GM12878 (cell line): ENCODE measurements at regions not wholly inside any gene's neighbourhood (a gene's known extent, or its start where the extent isn't known, plus 50 kb on each side); places are given as distances from the start of the nearest gene placed in this dataset.

Experiments used
- ATAC-seq: fragments of 200-7000 bp; cut with Tn5 transposase; 3 replicates; pipeline ENCODE4 v1.9.1; 2020; ENCODE audit warnings: mild to moderate bottlenecking, moderate library complexity
- BruUV-seq: library from RNA; stranded (reverse); fragments of 400-500 nt; replicated peaks from 2 replicates; lab custom pipeline; 2021; lab: Mats Ljungman, UMichigan
- CTCF ChIA-PET: fragments of 300-600 bp; sonication (Branson Sonifier 250); formaldehyde crosslinking; extraction: SDS; loops from one replicate; lab custom pipeline; 2021; ENCODE audit warnings: inconsistent platforms; lab: Yijun Ruan, JAX
- POLR2A ChIA-PET: fragments of 350-600 bp; formaldehyde crosslinking; extraction: SDS; loops from one replicate; lab custom pipeline; 2021; ENCODE audit warnings: inconsistent platforms; lab: Charles Lee
- RAD21 ChIA-PET: fragments of 300-600 bp; sonication (Branson Sonifier 250); formaldehyde crosslinking; loops from one replicate; lab custom pipeline; 2023; ENCODE audit warnings: antibody characterized with exemption; ENCODE audit not compliant: unreplicated experiment; lab: Charles Lee
- SMC1A ChIA-PET: fragments of 300-600 bp; sonication (Branson Sonifier 250); formaldehyde crosslinking; loops from one replicate; lab custom pipeline; 2023; ENCODE audit not compliant: unreplicated experiment, uncharacterized antibody; lab: Charles Lee
- DNase-seq: peaks from one replicate; pipeline ENCODE4 v3.0.0-alpha.2; 2011; ENCODE audit warnings: low read depth, low spot score
- FAIRE-seq: peaks from 3 replicates; lab custom pipeline; 2011; peaks lifted over from hg19 to GRCh38; lab: Jason Lieb, UNC
- H2AFZ ChIP-seq: 2 replicates; pipeline ENCODE4 v1.6.0; 2011; ENCODE audit warnings: low read depth, low read length, control low read depth; ENCODE audit not compliant: control insufficient read depth
- H3K27ac ChIP-seq: 2 replicates; pipeline ENCODE4 v1.5.1; 2011; ENCODE audit warnings: control low read depth; ENCODE audit not compliant: control insufficient read depth, insufficient read depth
- H3K27me3 ChIP-seq, 2 experiments: replicated peaks in 1 of 2; 2 replicates each; pipeline versions ENCODE4 v1.6.0 to v1.6.1; 2011; ENCODE audit warnings: low read length in 1 of 2; ENCODE audit not compliant: control insufficient read depth in 2 of 2, insufficient read depth in 2 of 2
- H3K36me3 ChIP-seq, 2 experiments: 2 replicates each; pipeline ENCODE4 v1.5.1; 2011; ENCODE audit warnings: low read length in 1 of 2; ENCODE audit not compliant: control insufficient read depth in 2 of 2, insufficient read depth in 2 of 2
- H3K4me1 ChIP-seq: 2 replicates; pipeline ENCODE4 v1.6.1; 2011; ENCODE audit warnings: mild to moderate bottlenecking, low read length, moderate library complexity, mixed read lengths; ENCODE audit not compliant: control insufficient read depth, insufficient read depth
- H3K4me2 ChIP-seq: 2 replicates; pipeline ENCODE4 v1.6.0; 2011; ENCODE audit warnings: control low read depth; ENCODE audit not compliant: control insufficient read depth, insufficient read depth
- H3K4me3 ChIP-seq: fragments of 200-600 bp; sonication (generic); 2 replicates; pipeline ENCODE4 v1.5.1; 2016
- H3K79me2 ChIP-seq: 2 replicates; pipeline ENCODE4 v1.6.0; 2011; ENCODE audit warnings: low read length; ENCODE audit not compliant: control insufficient read depth, insufficient read depth
- H3K9ac ChIP-seq: 2 replicates; pipeline ENCODE4 v1.8.0; 2011; ENCODE audit warnings: low read length, control low read depth, mixed read lengths; ENCODE audit not compliant: control insufficient read depth, insufficient read depth
- H3K9me3 ChIP-seq: replicated peaks from 3 replicates; pipeline ENCODE4 v1.5.1; 2011; ENCODE audit warnings: mild to moderate bottlenecking, low read length; ENCODE audit not compliant: control insufficient read depth, insufficient read depth
- H4K20me1 ChIP-seq: 2 replicates; pipeline ENCODE4 v1.6.0; 2011; ENCODE audit not compliant: control insufficient read depth, insufficient read depth
- ATF7 ChIP-seq: fragments of 450-650 bp; IDR thresholded peaks from 2 replicates; pipeline ENCODE4 v1.6.1; 2016; ENCODE audit warnings: low read depth, mild to moderate bottlenecking
- EED ChIP-seq: sonication (generic); IDR thresholded peaks from 2 replicates; pipeline ENCODE4 v1.6.1; 2016; ENCODE audit warnings: antibody characterized with exemption, low read depth
- EGR1 ChIP-seq, 2 experiments: IDR thresholded peaks; 1 replicate in 1 of 2; 2 replicates in 1 of 2; pipeline ENCODE4 v1.6.1; 2011 to 2012; ENCODE audit warnings: low read depth in 2 of 2, low read length in 2 of 2, borderline replicate concordance in 1 of 2, mild to moderate bottlenecking in 1 of 2, moderate library complexity in 1 of 2
- ETV6 ChIP-seq, 2 experiments: fragments of 450-650 bp in 1 of 2; IDR thresholded peaks in 1 of 2; conservative IDR thresholded peaks in 1 of 2; 2 replicates each; pipeline ENCODE4 v1.6.1; 2014; ENCODE audit warnings: antibody characterized with exemption in 1 of 2, borderline replicate concordance in 1 of 2, low read depth in 1 of 2, mild to moderate bottlenecking in 1 of 2, moderate library complexity in 1 of 2
- TAF1 ChIP-seq: IDR thresholded peaks from 2 replicates; pipeline ENCODE4 v1.6.1; 2011; ENCODE audit warnings: mild to moderate bottlenecking, low read depth, low read length, borderline replicate concordance
- WGBS: methylation state at CpG from one replicate; pipeline ENCODE4 v1.1.6; 2016; ENCODE audit warnings: low lambda C conversion rate; ENCODE audit not compliant: insufficient replicate concordance, insufficient coverage; ENCODE audit errors: missing lambda C conversion rate; 5-methylcytosine and 5-hydroxymethylcytosine counted together
- in situ Hi-C: fragments of 300-500 bp; cut with MboI; formaldehyde crosslinking; loops from 9 replicates; pipeline ENCODE4 v1.14.3; 2018; ENCODE audit warnings: mixed read lengths
- intact Hi-C: fragments of 100-400 bp; cut with micrococcal nuclease; formaldehyde crosslinking; loops from one replicate; pipeline ENCODE4 v1.14.2; 2022; ENCODE audit not compliant: unreplicated experiment
- TF ChIP-seq, protein P1 (sequence below): fragments of 150-350 bp; IDR thresholded peaks from 2 replicates; pipeline ENCODE4 v1.6.1; 2014; ENCODE audit warnings: mild to moderate bottlenecking, low read depth, low read length

DNA sequence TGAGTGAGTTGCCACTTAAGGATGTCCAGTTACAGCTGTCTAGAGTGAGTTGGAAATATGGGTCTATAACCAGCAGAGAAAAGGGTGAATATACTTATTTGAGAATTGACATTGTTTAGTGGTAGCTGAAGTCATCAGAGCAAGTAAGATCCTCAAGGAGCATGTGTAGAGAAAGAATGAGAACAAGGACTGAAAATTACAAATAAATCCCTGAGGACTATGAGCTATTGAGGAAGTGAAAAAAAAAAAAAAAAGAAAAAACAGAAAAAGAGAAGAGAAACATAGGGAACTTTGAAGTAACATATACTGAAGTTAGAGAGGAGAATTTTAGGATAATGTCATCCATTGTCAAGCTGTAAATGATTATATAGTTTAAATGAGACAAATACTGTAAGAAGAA lies 134.0 kb upstream of the CCDC68 start (continued):
- no peak; the same call in 1 of the 2 replicates for TF ChIP-seq ATF7
- TF ChIP-seq, protein P1, sequence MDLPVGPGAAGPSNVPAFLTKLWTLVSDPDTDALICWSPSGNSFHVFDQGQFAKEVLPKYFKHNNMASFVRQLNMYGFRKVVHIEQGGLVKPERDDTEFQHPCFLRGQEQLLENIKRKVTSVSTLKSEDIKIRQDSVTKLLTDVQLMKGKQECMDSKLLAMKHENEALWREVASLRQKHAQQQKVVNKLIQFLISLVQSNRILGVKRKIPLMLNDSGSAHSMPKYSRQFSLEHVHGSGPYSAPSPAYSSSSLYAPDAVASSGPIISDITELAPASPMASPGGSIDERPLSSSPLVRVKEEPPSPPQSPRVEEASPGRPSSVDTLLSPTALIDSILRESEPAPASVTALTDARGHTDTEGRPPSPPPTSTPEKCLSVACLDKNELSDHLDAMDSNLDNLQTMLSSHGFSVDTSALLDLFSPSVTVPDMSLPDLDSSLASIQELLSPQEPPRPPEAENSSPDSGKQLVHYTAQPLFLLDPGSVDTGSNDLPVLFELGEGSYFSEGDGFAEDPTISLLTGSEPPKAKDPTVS: no peak

DNA sequence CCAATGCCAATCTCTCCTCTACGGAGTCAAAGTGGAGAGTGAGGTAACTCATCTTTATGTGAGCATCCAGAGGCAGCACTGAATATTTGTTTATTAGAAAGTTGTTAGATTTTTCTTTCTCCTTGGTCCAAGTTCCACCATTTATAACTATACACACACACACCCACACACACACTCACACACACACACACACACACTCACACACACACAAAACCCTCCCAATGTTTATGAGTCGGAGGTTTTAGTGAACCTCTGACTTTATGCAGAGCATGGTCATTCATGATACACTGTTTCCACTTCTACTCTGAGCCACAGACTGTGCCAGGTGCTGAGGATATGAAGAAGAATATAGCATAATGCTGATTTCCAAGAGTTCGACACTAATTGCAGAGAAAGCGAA lies 132.9 kb upstream of the CCDC68 start:
- Histone ChIP-seq H4K20me1 (no peaks in the 10 kb centered on the region), H3K27ac (no peak overlapping the region), H3K4me1 (no peaks in the 10 kb centered on the region; the same call in 1 of the 2 replicates), H3K79me2 (no peaks in the 10 kb centered on the region), H3K4me2 (no peak overlapping the region), H2AFZ (no peak overlapping the region), H3K27me3 (no peaks in the 10 kb centered on the region), H3K9me3 (no peaks in the 10 kb centered on the region), H3K36me3 (no peaks in the 10 kb centered on the region), H3K4me3 (no peak overlapping the region), H3K9ac (no peak overlapping the region)
- FAIRE-seq (no peak), DNase-seq (no peak), ATAC-seq (no peak)
- in situ Hi-C loops: no loop called here
- ChIA-PET CTCF (no interaction called here), RAD21 (no interaction called here), SMC1A (interaction anchor here (4.6 kb wide), 1 partner anchor 22 kb away, joined by 24 read pairs; no protein-coding TSS in a partner anchor), POLR2A (interaction anchor here (1.1 kb wide), 1 partner anchor 12 kb away, joined by 9 read pairs; no protein-coding TSS in a partner anchor)
- intact Hi-C loops: loop anchor here (10.0 kb wide), 1 partner anchor 133 kb away; no protein-coding TSS in a partner anchor
- no peak for TF ChIP-seq ETV6 (conservative IDR thresholded peaks at IDR 0.05 in 1 of 2, IDR thresholded peaks at IDR 0.05 in 1 of 2; ENCODE audit: borderline replicate concordance in 1 of 2, low read depth in 1 of 2)
- TF ChIP-seq EED: no peak
- no peak for TF ChIP-seq TAF1
- TF ChIP-seq EGR1 (IDR thresholded peaks at IDR 0.05; ENCODE audit: borderline replicate concordance in 1 of 2, low read depth in 2 of 2, low read length in 2 of 2): no peak
- no TSS peak for BruUV-seq
- 60% methylated on average over 4 of the region's 4 CpGs for WGBS
